GM12891 (cell line): ENCODE measurements at regions not wholly inside any gene's neighbourhood (a gene's known extent, or its start where the extent isn't known, plus 50 kb on each side); places are given as distances from the start of the nearest gene placed in this dataset.

Experiments used
- PAX5 ChIP-seq: IDR thresholded peaks from 2 replicates; pipeline ENCODE4 v1.6.1; 2011; ENCODE audit warnings: low read length, moderate library complexity, mild to moderate bottlenecking; ENCODE audit not compliant: insufficient read depth, severe bottlenecking
- POLR2A ChIP-seq: IDR thresholded peaks from 2 replicates; pipeline ENCODE4 v1.6.1; 2011; ENCODE audit warnings: low read depth, low read length, control low read depth
- POLR2AphosphoS5 ChIP-seq: IDR thresholded peaks from 2 replicates; pipeline ENCODE4 v1.6.1; 2011; ENCODE audit warnings: low read depth, low read length, control low read depth
- TAF1 ChIP-seq: IDR thresholded peaks from 2 replicates; pipeline ENCODE4 v1.6.1; 2011; ENCODE audit warnings: low read depth, low read length, control low read depth

- TF ChIP-seq POLR2AphosphoS5 (no peak), TAF1 (no peak), PAX5 (no peak), POLR2A (no peak)
Measured at GRCh38 chr2:5763531-5763930, 71.3 kb downstream of the SOX11 start.
